Fibroblast of gingiva (primary cell): ENCODE measurements at regions not wholly inside any gene's neighbourhood (a gene's known extent, or its start where the extent isn't known, plus 50 kb on each side); places are given as distances from the start of the nearest gene placed in this dataset.
A peak's percentile ranks its signal among the peaks of the same experiment; 100 is the strongest.

Experiments used
- DNase-seq: peaks from one replicate; pipeline ENCODE4 v3.0.0-alpha.2; 2011; ENCODE audit warnings: low read depth

GRCh38 chr18:72360634-72361033 is 183.5 kb downstream of the CBLN2 start:
- DNase-seq = no peak

- peak; percentile 70 for DNase-seq
Observed at GRCh38 chr18:72342933-72343332, 201.2 kb downstream of the CBLN2 start.

GRCh38 chr18:72339976-72340375 is 204.2 kb downstream of the CBLN2 start:
- DNase-seq = no peak

- DNase-seq = peak; percentile 11
Observed at GRCh38 chr18:72336786-72337185, 207.4 kb downstream of the CBLN2 start.

GRCh38 chr18:72329533-72329932 is 214.6 kb downstream of the CBLN2 start:
- no peak for DNase-seq

GRCh38 chr18:72325307-72325706 is 218.8 kb downstream of the CBLN2 start:
- DNase-seq = no peak

- DNase-seq = no peak
Observed at GRCh38 chr18:72324677-72325076, 219.5 kb downstream of the CBLN2 start.

GRCh38 chr18:72316497-72316896 is 227.6 kb downstream of the CBLN2 start:
- no peak for DNase-seq

GRCh38 chr18:72283148-72283925 is 260.8 kb downstream of the CBLN2 start:
- DNase-seq = no peak

GRCh38 chr18:72273025-72273424 is 271.1 kb downstream of the CBLN2 start:
- DNase-seq = no peak

- DNase-seq = no peak
Observed at GRCh38 chr18:72261590-72261989, 282.6 kb downstream of the CBLN2 start.

- DNase-seq = no peak
Observed at GRCh38 chr18:72246076-72246475, 298.1 kb downstream of the CBLN2 start.

- DNase-seq = no peak
Observed at GRCh38 chr18:72235422-72235821, 308.7 kb downstream of the CBLN2 start.

- no peak for DNase-seq
Observed at GRCh38 chr18:72233106-72233505, 311.0 kb downstream of the CBLN2 start.

- no peak for DNase-seq
Observed at GRCh38 chr18:72232644-72233043, 311.5 kb downstream of the CBLN2 start.

- DNase-seq = no peak
Observed at GRCh38 chr18:72225958-72226357, 318.2 kb downstream of the CBLN2 start.

- DNase-seq = no peak
Observed at GRCh38 chr18:72223733-72224132, 320.4 kb downstream of the CBLN2 start.

GRCh38 chr18:72208920-72209676 is 335.0 kb downstream of the CBLN2 start:
- DNase-seq = no peak

- no peak for DNase-seq
Observed at GRCh38 chr18:72207280-72207679, 336.9 kb downstream of the CBLN2 start.

GRCh38 chr18:72206814-72207213 is 337.3 kb downstream of the CBLN2 start:
- no peak for DNase-seq

- DNase-seq = no peak
Observed at GRCh38 chr18:72201032-72201431, 343.1 kb downstream of the CBLN2 start.

- DNase-seq = peak; percentile 5
Observed at GRCh38 chr18:72197591-72197990, 346.6 kb downstream of the CBLN2 start.

GRCh38 chr18:72194072-72194471 is 350.1 kb downstream of the CBLN2 start:
- DNase-seq = no peak
